ENCODE measurements at regions not wholly inside any gene's neighbourhood (a gene's known extent, or its start where the extent isn't known, plus 50 kb on each side); places are given as distances from the start of the nearest gene placed in this dataset.

DNA sequence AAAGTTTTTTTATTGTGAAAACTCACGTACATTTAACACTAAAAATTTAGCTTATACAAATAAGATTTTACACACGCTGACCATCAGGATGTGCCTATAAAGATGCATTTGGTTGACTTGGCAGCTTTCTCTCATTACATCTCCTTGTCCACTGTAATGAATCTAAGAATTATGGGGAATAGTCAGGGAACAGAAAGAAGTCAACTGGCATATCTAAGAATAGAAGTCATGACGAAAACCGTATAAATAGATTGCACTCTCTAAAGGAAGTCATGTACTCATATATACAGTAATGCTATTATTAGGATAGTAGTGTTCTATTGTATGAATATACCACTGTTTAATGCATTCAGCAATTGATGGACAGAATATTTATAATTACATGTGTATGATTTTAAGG is 575.8 kb upstream of the B3GALT2 start:
- H3K36me3 ChIP-seq (ENCODE audit: control insufficient read depth in 2 of 3, insufficient read depth in 3 of 3, low read length in 3 of 3), result no peaks in the 10 kb centered on the region
- TF ChIP-seq, protein P1, sequence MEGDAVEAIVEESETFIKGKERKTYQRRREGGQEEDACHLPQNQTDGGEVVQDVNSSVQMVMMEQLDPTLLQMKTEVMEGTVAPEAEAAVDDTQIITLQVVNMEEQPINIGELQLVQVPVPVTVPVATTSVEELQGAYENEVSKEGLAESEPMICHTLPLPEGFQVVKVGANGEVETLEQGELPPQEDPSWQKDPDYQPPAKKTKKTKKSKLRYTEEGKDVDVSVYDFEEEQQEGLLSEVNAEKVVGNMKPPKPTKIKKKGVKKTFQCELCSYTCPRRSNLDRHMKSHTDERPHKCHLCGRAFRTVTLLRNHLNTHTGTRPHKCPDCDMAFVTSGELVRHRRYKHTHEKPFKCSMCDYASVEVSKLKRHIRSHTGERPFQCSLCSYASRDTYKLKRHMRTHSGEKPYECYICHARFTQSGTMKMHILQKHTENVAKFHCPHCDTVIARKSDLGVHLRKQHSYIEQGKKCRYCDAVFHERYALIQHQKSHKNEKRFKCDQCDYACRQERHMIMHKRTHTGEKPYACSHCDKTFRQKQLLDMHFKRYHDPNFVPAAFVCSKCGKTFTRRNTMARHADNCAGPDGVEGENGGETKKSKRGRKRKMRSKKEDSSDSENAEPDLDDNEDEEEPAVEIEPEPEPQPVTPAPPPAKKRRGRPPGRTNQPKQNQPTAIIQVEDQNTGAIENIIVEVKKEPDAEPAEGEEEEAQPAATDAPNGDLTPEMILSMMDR (IDR thresholded peaks at IDR 0.05; ENCODE audit: borderline replicate concordance, extremely low read depth, insufficient read depth), result no peak
- intact Hi-C loops (cut with DNase I), result no loop called here
- H3K9me3 ChIP-seq (ENCODE audit: control insufficient read depth in 2 of 3, insufficient read depth in 1 of 3, low read length in 3 of 3), result no peaks in the 10 kb centered on the region
- H3K9ac ChIP-seq (ENCODE audit: low read length in 3 of 3), result no peak overlapping the region
- FAIRE-seq, result no peak
- H3K4me3 ChIP-seq (ENCODE audit: low read length in 3 of 3), result no peak overlapping the region
- no peak for DNase-seq
- H3K27me3 ChIP-seq (ENCODE audit: control insufficient read depth, insufficient read depth, low read length), result no peaks in the 10 kb centered on the region
- no peaks in the 10 kb centered on the region for H3K4me1 ChIP-seq (ENCODE audit: control insufficient read depth in 2 of 3, insufficient read depth in 2 of 3, low read depth in 1 of 3, low read length in 3 of 3)
- no peak overlapping the region for H3K27ac ChIP-seq (ENCODE audit: low read depth in 2 of 2, low read length in 2 of 2)

DNA sequence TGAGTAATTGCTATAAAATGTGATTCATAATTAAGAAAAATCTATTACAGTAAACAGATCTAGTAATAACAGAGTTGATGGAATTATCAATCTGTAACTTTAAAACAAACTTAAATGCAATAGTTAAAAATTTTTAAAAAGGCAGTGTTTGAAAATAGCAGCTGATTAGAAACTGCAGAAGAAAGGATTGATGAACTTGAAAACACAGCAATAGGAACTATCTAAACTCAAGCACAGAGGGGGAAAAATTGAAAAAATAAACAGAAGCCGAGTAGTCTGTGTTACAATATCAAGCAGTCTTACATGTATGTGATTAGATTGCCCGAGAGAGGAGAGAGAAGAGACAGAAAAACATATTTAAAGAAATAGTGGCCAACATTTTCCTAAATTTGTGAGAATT is 569.0 kb upstream of the B3GALT2 start:
- Histone ChIP-seq H3K9me3 (ENCODE audit: control insufficient read depth in 2 of 3, insufficient read depth in 1 of 3, low read length in 3 of 3) (no peaks in the 10 kb centered on the region), H3K27me3 (ENCODE audit: control insufficient read depth, insufficient read depth, low read length) (no peaks in the 10 kb centered on the region), H3K36me3 (ENCODE audit: control insufficient read depth in 2 of 3, insufficient read depth in 3 of 3, low read length in 3 of 3) (no peaks in the 10 kb centered on the region), H3K4me1 (ENCODE audit: control insufficient read depth in 2 of 3, insufficient read depth in 2 of 3, low read depth in 1 of 3, low read length in 3 of 3) (no peaks in the 10 kb centered on the region), H3K9ac (ENCODE audit: low read length in 3 of 3) (no peak overlapping the region), H3K27ac (ENCODE audit: low read depth in 2 of 2, low read length in 2 of 2) (no peak overlapping the region), H3K4me3 (ENCODE audit: low read length in 3 of 3) (no peak overlapping the region)
- intact Hi-C loops (cut with DNase I), result no loop called here
- no peak for FAIRE-seq
- TF ChIP-seq, protein P1 (IDR thresholded peaks at IDR 0.05; ENCODE audit: borderline replicate concordance, extremely low read depth, insufficient read depth), result no peak
- no peak for DNase-seq

DNA sequence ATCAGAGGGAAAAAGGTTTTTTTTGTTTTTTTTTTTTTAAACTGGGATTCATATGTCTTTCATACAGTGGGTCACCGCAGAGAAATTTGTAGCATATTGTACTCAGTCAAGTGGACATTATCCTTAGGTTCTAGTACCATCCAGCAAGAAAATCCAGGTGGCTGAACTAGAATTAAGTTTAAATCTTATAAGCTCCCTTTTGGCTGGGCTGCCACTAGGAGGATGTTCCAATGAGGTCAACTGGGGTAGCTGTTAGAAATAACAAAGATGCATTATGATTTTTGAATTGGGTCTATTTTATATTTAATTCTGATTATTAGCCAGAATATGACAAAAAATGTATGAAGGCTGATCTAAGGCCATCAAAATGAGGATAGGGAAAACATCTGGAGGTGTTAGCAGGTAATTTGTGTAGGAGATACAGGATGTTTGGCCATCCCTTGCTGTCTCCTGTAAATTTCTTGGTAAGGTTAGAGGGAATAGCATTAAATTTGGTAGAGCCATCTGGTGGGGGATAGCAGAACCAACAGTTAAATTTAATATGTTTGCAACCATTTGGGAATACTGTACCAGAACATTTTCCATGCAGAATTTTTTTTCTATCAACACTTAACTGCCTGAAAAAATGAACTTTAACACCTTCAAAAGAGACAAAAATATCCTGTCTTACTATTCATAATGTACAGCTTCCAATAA is 568.5 kb upstream of the B3GALT2 start:
- FAIRE-seq (no peak), DNase-seq (no peak)
- TF ChIP-seq, protein P1 (IDR thresholded peaks at IDR 0.05; ENCODE audit: borderline replicate concordance, extremely low read depth, insufficient read depth), result peak; percentile 13
- intact Hi-C loops (cut with DNase I), result no loop called here
- no peaks in the 10 kb centered on the region for H3K36me3 ChIP-seq (ENCODE audit: control insufficient read depth in 2 of 3, insufficient read depth in 3 of 3, low read length in 3 of 3)
- no peak overlapping the region for H3K27ac ChIP-seq (ENCODE audit: low read depth in 2 of 2, low read length in 2 of 2)
- no peaks in the 10 kb centered on the region for H3K9me3 ChIP-seq (ENCODE audit: control insufficient read depth in 2 of 3, insufficient read depth in 1 of 3, low read length in 3 of 3)
- no peak overlapping the region for H3K9ac ChIP-seq (ENCODE audit: low read length in 3 of 3)
- no peak overlapping the region for H3K4me3 ChIP-seq (ENCODE audit: low read length in 3 of 3)
- no peaks in the 10 kb centered on the region for H3K27me3 ChIP-seq (ENCODE audit: control insufficient read depth, insufficient read depth, low read length)
- H3K4me1 ChIP-seq (ENCODE audit: control insufficient read depth in 2 of 3, insufficient read depth in 2 of 3, low read depth in 1 of 3, low read length in 3 of 3), result no peaks in the 10 kb centered on the region

DNA sequence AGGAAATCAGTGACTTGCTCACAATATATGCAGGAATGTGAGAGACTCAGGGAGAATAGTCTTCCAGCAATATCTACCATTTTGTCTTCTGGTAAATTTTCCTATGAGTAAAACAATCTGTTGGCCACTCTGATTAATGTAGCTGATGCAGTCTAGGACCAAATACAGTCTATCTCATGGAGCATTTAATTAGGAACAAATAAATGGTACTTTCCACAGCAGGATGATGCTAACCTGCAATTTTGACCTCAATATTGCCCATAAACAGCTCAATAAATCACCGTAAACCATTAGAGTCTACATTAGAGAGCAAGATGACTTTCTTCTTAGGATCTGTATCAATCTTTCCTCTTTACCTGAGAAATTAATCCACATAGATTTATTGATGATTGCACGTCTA is 567.7 kb upstream of the B3GALT2 start:
- Histone ChIP-seq H3K27me3 (ENCODE audit: control insufficient read depth, insufficient read depth, low read length) (no peaks in the 10 kb centered on the region), H3K4me3 (ENCODE audit: low read length in 3 of 3) (no peak overlapping the region), H3K36me3 (ENCODE audit: control insufficient read depth in 2 of 3, insufficient read depth in 3 of 3, low read length in 3 of 3) (no peaks in the 10 kb centered on the region), H3K27ac (ENCODE audit: low read depth in 2 of 2, low read length in 2 of 2) (no peak overlapping the region), H3K9ac (ENCODE audit: low read length in 3 of 3) (no peak overlapping the region), H3K9me3 (ENCODE audit: control insufficient read depth in 2 of 3, insufficient read depth in 1 of 3, low read length in 3 of 3) (no peaks in the 10 kb centered on the region), H3K4me1 (ENCODE audit: control insufficient read depth in 2 of 3, insufficient read depth in 2 of 3, low read depth in 1 of 3, low read length in 3 of 3) (no peaks in the 10 kb centered on the region)
- TF ChIP-seq, protein P1 (IDR thresholded peaks at IDR 0.05; ENCODE audit: borderline replicate concordance, extremely low read depth, insufficient read depth), result no peak
- FAIRE-seq (no peak), DNase-seq (no peak)
- intact Hi-C loops (cut with DNase I), result no loop called here

Measured in kidney (tissue), 13 donors.